GM18511 (cell line): ENCODE measurements at regions not wholly inside any gene's neighbourhood (a gene's known extent, or its start where the extent isn't known, plus 50 kb on each side); places are given as distances from the start of the nearest gene placed in this dataset.
"Not testable (repeated sequence)": the region's sequence is repeated elsewhere in the genome, so short reads cannot be mapped to it uniquely, and the experiment has no call there.

ENCODE experiments used
- ATAC-seq: cut with Tn5 transposase; IDR thresholded peaks from one replicate; pipeline ENCODE4 v1.9.1; 2021; ENCODE audit warnings: mild to moderate bottlenecking, moderate library complexity; ENCODE audit not compliant: unreplicated experiment

DNA sequence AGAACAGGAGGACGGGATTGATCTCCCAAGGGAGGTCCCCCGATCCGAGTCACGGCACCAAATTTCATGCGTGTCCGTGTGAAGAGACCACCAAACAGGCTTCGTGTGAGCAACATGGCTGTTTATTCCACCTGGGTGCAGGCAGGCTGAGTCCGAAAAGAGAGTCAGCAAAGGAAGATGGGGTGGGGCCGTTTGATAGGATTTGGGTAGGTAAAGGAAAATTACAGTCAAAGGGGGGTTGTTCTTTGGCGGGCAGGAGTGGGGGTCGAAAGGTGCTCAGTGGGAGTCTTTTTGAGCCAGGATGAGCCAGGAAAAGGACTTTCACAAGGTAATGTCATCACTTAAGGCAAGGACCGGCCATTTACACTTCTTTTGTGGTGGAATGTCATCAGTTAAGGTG lies 763.6 kb upstream of the CTNND2 start:
- not testable (repeated sequence) for ATAC-seq

DNA sequence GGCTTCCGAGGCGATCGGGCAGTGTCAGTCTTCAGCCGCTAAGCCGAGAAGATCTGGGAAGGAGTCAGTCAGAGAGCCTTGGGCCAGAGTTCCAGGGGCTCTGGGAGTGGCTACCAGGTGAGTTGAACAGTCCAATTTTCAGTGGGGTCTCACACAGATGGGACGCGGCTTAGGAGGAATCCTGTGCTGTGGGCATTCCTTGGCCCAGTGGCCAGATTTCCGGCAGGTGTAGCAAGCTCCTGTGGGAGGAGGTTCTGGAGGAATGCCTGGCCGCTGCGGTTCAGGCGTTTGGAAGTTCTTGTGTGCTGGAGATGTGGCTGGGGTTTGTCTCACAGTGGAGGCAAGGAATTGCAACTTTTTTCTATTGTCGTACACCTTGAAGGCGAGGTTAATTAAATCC lies 761.5 kb upstream of the CTNND2 start:
- ATAC-seq, result not testable (repeated sequence)

DNA sequence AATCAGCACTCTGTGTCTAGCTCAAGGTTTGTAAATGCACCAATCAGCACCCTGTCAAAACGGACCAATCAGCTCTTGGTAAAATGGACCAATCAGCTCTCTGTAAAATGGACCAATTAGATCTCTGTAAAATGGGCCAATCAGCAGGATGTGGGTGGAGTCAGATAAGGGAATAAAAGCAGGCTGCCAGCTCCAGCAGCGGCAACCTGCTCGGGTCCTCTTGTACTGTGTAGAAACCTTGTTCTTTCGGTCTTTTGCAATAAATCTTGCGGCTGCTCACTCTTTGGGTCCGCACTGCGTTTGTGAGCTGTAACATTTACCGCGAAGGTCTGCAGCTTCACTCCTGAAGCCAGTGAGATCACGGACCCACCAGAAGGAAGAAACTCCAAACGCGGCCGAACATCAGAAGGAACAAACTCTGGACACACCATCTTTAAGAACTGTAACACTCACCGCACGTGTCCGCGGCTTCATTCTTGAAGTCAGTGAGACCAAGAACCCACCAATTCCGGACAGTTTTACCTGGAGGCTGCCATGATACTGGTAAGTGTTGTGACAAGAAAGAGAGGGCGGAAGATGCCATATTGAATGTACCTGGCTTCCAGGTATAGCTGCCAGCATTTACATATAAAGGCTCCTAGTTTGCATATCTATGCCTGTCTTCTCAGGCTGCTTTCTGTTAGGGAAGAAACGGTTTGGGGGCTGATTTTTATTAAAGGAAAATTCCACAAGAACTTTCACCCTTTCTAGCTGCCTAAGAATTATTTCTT lies 758.5 kb upstream of the CTNND2 start:
- no peak for ATAC-seq

DNA sequence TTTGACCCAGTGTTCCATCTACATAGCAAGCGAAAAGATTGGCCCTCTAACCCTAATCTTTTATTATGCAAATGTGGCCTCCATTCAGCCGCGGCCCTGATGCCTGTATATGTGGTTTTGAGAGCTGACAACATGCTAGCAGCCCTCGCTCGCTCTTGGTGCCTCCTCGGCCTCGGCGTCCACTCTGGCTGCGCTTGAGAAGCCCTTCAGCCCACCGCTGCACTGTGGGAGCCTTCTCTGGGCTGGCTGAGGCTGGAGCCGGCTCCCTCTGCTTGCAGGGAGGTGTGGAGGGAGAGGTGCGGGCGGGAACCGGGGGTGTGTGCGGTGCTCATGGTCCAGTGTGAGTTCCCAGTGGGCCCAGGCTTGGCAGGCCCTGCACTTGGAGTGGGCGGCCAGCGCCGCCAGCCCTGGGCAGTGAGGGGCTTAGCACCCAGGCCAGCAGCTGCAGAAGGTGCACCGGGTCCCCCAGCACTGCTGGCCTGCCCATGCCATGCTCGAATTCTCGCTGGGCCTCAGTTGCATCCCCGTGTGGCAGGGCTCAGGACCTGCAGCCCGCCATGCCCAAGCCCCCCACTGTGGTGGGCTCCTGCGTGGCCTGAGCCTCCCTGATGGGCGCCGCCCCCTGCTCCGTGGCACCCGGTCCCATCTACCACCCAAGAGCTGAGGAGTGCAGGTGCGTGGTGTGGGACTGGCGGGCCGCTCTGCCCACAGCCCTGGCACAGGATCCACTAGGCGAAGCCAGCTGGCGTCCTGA lies 757.5 kb upstream of the CTNND2 start:
- no peak for ATAC-seq

DNA sequence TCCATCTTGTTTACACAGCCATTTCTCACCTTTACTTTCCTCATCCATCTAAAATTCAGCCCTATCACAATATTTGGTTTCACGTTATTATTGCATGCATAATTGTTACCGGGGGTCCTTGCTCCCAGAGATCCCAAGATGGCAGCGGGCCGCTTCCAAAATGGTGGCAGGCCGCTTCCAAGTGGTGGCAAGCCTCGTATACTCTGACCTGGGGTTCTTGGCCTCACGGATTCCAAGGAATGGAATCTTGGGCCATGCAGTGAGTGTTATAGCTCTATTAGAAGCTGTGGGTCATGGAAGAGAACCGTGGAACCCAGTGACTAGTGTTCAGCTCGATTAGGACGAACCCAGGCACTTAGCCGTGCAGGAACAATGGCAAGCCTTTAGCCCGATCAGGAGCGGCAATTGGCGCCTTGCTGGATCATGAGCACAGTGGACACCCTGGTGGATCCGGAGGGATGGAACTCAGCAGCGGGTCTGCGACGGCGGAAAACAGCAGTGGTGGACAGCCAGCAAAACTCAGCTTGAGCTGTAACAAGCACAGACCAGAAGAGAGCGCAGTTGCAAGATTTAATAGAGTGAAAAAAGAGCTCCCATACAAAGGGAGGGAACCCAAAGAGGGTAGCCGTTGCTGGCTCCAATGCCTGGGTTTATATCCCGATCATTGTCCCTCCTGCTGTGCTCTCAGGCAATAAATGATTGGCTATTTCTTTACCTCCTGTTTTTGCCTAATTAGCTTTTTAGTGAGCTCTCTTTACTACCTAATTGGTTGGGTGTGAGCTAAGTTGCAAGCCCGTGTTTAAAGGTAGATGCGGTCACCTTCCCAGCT lies 756.2 kb upstream of the CTNND2 start:
- ATAC-seq, result not testable (repeated sequence)

DNA sequence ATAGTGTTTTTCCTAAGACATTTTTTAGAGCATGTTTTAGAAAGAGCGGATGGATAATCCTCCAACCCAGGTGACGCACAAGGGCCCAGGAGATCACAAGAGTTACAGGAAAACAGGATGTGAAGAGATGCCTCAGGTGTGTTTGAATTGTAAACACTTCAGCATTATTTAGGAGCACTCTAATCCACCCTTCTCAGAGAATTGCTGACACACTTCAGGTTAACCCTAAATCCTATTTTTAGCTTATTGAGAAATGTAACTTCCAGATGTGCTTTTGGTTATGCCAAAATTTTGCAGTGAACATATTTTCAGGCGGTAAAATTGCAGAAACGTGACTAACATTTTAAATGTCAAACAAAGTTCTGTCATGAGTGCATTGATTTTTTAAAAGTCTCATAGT lies 755.4 kb upstream of the CTNND2 start:
- no peak for ATAC-seq

DNA sequence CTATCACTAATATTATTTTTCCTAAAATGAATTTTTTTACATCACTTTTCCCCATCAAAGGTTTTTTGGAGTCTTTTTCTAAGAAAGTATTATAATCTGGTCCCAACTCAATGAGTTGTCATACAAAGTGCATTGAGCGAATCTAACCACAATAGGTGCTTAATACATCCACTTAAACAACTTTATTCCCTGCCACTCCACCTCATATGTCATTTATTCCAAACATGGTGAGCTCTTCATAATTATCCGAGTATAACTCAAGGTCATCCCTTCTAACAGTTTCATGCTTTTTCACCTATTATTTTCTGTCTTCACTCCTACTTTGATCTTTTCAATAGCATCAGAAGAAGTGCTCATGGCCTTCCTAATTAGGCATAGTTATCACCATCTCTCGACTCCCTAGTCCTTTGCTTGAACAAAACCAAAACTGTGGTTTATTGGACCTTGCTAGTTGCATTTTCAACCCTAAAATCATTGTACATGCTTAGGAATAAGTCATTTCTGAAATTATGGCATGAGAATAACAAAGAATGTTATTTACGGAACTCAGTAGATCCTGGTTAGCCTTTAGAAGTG lies 754.7 kb upstream of the CTNND2 start:
- ATAC-seq, result no peak

DNA sequence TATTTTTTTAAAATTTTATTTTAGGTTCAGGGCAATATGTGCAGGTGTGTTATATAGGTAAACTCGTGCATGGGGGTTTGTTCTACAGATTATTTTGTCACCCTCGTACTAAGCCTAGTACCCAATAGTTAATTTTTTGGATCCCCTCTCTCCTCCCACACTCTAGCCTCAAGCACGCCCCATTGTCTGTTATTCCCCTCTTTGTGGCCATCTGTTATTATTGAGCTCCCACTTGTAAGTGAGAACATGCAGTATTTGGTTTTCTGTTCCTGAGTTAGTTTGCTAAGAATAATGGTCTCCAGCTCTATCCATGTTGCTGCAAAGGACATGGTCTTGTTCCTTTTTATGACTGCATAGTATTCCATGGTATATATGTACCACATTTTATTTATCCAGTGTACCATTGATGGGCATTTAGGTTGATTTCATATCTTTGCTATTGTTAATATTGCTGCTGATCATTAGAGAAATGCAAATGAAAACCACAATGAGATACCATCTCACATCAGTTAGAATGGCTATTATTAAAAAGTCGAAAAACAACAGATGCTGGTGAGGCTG lies 753.7 kb upstream of the CTNND2 start:
- ATAC-seq, result not testable (repeated sequence)

DNA sequence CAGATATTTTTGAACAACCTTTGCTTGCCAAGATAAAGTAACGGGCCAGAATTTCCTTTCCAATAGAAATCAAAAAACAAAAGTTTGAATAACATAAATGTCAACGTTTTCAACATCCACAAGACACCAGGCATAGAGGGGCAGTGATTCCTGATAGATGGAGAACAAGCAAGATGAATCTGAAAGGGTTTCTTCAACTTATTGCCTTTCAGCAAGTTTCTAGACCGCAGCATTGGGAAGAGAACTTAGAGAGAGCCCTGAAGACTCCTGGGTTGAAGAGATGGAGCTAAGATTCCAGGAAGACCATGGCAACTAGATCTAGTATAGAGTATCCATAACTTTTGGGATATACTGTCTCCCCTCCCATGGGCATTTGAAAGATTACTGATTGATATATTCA lies 751.4 kb upstream of the CTNND2 start:
- no peak for ATAC-seq

DNA sequence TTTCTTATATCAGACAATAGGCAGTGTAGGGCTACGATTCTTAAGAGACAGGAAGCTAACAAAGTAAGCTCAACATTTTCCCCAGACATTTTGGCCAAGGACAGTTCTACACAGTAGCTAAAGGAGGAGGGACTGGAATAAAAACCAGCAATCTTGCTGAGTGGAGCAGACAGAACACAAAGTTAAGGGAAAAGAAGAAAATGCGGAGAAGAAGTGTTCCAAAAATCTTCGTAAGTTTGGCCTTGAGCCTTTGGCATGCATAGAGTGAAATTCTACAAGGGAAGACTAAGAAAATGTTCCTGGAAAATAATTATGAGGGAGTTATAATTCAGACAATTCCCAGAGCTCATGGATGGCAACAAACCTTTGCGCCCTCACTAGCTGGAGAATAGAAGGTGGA lies 748.0 kb upstream of the CTNND2 start:
- ATAC-seq, result no peak

DNA sequence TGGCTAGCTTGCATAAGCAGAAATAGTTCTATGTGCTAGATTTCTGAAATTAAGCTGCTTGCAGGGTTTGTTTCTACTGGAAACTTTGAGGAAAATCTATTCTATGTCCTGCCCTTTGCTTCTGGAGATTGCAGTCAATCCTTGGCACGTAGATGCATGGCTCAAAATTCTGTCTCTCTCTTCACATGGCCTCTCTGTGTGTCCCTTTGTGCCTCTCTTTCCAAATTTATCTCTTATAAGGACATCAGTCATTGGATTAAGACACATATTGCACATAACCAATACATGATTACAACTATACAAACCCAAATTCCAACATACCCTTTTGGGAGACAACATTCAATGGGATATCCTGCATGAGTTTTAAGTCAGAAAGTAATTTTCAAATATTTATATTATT lies 744.3 kb upstream of the CTNND2 start:
- no peak for ATAC-seq

DNA sequence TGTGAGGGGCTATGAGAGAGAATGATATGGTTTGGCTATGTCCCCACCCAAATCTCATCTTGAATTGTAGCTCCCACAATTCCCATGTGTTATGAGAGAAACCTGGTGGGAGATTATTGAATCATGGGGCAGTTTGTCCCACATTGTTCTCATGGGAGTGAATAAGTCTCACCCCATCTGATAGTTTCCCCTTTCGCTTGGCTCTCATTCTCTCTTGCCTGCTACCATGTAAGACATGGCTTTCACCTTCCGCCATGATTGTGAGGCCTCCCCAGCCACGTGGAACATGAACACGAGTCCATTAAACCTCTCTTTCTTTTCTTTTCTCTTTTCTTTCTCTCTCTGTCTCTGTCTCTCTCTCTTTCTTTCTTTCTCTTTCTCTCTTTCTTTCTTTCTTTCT lies 743.4 kb upstream of the CTNND2 start:
- no peak for ATAC-seq

DNA sequence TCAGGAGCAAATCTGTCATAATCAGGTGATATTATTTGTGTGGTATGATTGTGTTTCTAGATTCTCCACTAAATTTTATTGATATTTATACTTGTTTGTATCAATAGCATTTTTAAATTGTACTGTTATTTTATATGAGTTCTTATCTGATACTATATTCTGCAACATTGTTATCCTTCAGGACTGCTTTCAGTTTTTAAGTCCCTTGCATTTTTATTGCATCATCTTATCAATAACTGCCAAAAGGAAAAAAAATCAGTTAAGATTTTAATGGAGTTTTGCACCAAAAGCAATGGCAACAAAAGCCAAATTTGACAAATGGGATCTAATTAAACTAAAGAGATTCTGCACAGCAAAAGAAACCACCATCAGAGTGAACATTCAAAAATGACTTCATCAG lies 741.3 kb upstream of the CTNND2 start:
- no peak for ATAC-seq

DNA sequence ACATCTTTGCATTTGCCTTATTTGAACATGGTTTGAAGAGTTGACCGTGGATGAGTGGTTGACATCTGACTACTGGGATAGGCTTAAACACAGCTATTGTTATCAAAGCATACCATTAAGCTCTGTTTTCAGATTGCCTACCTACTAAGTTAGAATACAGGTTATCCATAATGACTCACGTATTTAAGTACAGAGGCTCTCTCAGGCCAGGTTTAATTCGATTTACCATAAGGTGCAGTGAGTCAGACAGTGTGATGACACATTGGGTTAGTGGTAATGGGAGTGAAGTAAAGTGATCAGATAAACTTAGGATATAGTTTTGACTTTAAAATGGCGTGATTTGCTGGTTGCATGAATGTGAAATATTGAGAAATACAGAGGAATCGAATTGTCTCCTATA lies 732.0 kb upstream of the CTNND2 start:
- no peak for ATAC-seq

DNA sequence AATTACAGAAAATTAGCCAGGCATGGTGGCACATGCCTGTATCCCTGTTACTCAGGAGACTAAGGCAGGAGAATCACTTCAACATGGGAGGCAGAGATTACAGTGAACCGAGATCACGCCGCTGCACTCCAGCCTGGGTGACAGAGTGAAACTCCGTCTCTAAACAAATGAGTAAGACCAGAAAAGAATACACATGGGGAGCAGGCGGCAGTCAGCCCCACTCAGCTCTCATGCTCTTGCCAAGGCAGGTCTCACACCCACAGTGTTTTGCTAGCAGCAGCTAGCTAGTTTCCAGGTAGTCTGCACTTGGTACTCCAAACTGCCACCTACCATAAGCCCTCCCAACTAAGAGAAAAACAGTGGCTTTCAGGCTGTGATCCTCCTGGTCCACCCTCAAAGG lies 722.3 kb upstream of the CTNND2 start:
- ATAC-seq, result no peak

DNA sequence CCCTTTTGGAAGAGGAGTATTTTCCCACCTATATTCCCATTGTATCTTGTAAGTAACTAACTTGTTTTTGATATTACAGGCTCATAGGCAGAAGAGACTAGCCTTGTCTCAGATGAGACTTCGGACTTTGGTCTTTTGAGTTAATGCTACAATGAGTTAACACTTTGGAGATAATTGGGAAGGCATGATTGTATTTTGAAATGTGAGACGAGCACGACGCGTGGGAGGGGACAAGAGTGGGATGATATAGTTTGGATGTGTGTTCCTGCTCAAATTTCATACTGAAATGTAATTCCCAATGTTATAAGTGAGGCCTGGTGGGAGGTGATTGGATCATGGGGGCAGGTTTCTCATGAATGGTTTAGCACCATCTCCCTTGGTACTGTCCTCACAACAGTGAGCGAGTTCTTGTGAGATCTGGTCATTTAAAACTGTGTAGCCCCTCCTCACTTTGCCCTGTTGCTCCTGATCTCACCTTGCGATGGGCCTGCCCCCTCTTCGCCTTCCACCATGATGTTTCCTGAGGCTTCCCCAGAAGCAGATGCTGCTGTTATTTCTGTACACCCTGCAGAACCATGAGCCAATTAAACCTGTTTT lies 721.5 kb upstream of the CTNND2 start:
- no peak for ATAC-seq

DNA sequence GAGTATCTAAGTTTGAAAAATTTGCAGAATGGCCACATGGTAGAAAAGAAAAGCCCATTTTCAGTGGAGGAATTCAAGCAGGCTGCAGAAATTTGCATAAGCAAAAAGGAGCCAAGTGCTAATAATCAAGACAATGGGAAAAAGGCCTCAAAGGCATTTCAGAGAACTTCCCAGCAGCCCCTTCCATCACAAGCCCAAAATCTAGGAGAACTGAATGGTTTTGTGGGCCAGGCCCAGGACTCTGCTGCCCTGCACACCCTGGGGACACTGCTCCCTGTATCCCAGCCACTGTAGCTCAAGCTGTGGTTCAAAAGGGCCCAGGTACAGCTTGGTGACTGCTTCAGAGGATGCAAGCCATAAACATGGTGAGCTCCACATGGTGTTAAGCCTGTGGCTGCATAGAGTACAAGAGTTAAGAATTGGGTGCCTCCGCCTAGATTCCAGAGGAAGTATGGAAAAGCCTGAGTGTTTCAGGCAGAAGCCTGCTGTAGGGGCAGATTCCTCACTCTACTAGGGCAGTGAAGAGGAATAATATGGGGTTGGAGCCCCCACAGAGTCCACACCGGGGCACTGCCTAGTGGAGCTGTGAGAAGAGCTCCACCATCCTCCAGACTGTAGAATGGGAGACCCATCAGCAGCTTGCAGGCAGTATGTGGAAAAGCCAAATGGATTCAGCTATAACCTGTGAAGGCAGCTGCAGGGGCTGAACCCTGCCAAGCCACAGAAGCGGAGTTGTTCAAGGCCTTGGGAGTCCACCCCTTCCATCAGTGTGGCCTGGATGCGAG lies 720.7 kb upstream of the CTNND2 start:
- ATAC-seq, result no peak

DNA sequence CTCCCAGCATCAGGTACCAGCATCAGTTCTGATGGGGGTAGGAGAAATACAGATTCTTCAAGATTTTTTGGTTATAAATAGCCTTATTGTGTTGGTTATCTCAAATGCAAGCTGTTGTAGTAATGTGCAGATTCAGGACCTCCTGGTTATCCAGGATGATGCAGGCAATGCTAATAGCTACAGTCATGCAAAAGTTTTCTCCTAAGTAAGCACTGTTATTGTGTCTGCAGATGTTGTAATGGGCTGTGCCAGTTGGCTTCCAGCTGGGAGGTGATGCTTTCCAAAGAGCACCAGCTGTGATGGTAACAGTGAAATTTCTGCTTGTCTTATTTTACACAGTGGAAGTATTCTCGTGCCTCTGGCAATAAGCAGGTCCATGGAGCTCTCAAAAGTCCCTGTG lies 719.2 kb upstream of the CTNND2 start:
- no peak for ATAC-seq

DNA sequence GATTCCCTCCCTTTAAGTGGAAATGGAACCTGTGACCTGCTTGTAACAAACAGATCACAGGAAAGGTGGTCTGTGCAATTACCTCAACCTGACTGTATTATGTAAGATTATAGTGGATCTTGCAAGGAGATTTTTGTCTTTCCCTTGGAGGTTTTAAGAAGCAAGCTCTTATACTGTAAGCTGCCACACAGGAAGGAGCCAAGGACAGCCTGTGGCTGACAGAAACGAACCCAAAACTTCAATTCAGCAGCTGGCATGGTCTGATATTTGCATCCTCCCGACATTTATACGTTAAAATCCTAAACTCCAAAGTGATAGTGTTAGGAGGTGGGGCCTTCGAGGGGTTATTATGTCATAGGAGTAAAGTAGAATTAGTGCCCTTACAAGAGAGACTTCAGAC lies 711.8 kb upstream of the CTNND2 start:
- ATAC-seq, result no peak
